LNCaP clone FGC (cell line): ENCODE measurements at regions not wholly inside any gene's neighbourhood (a gene's known extent, or its start where the extent isn't known, plus 50 kb on each side); places are given as distances from the start of the nearest gene placed in this dataset.

ENCODE experiments used
- DNase-seq: peaks from one replicate; pipeline ENCODE4 v3.0.0-alpha.2; 2011; ENCODE audit warnings: low read depth
- H3K4me3 ChIP-seq: 2 replicates; pipeline ENCODE4 v1.5.1; 2011; ENCODE audit warnings: mild to moderate bottlenecking, low read depth, low read length, control low read depth
- TF ChIP-seq, protein P1 (sequence below): IDR thresholded peaks from 2 replicates; pipeline ENCODE4 v1.5.1; 2012; ENCODE audit warnings: mild to moderate bottlenecking; ENCODE audit not compliant: control insufficient read depth, insufficient read depth; ENCODE audit errors: extremely low read depth

- TF ChIP-seq, protein P1, sequence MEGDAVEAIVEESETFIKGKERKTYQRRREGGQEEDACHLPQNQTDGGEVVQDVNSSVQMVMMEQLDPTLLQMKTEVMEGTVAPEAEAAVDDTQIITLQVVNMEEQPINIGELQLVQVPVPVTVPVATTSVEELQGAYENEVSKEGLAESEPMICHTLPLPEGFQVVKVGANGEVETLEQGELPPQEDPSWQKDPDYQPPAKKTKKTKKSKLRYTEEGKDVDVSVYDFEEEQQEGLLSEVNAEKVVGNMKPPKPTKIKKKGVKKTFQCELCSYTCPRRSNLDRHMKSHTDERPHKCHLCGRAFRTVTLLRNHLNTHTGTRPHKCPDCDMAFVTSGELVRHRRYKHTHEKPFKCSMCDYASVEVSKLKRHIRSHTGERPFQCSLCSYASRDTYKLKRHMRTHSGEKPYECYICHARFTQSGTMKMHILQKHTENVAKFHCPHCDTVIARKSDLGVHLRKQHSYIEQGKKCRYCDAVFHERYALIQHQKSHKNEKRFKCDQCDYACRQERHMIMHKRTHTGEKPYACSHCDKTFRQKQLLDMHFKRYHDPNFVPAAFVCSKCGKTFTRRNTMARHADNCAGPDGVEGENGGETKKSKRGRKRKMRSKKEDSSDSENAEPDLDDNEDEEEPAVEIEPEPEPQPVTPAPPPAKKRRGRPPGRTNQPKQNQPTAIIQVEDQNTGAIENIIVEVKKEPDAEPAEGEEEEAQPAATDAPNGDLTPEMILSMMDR, result no peak
- no peak for DNase-seq
- H3K4me3 ChIP-seq, result no peak overlapping the region
These were observed 467.0 kb upstream of the CTSO start for GRCh38 chr4:156420623-156421022.

DNA sequence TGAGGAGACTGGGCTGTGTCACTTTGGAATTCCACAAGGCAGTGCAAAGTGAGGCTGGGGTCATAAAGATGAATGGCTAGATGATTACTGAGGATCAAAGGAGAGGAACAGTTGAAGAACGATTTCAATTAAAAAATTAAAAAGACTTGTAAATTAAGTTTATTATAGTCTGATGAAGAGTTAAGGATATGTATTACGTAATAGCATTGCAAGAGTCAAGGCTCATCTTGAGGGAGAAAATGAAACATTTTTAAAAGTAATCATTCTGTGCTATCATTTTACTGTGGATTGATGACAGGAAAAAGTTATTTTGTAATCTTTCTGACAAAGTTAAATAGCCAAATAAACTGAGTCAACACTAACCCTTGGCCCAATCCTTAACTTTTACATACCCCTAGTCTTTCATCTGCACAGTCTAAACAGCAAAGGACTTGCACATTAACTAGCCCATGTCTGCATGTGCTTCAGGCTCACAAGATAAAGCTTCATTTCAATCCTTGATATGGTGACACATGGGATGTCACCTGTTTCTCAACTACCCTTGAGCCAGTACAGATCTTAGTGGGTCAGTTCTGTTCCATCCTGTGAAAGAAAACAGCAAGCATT lies 465.5 kb upstream of the CTSO start:
- no peak for DNase-seq
- no peak overlapping the region for H3K4me3 ChIP-seq
- TF ChIP-seq, protein P1, result no peak

DNA sequence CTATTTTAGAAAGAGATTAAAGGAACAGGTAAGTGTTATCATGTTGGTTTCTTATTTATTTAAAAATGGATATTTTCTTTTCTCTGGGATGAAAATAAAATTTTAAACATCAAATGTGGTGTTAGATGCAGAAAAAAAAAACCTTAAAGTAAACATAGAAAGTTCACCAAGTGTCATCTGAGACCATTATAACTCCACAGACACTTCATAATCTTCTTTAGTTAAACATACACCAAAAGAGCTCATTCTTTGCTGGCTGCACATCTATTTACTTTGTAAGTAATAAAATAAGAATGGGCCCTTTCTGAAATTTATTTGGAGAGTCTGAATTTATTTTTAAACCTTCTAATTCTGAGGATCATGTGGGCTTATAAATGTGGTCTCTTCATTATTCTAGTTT lies 460.7 kb upstream of the CTSO start:
- no peak for DNase-seq
- TF ChIP-seq, protein P1, result no peak
- H3K4me3 ChIP-seq, result no peak overlapping the region

GRCh38 chr4:156413239-156414135 lies 459.8 kb upstream of the CTSO start:
- TF ChIP-seq, protein P1, result no peak
- H3K4me3 ChIP-seq, result no peak overlapping the region
- no peak for DNase-seq

GRCh38 chr4:156411531-156411930 lies 457.9 kb upstream of the CTSO start:
- H3K4me3 ChIP-seq, result no peak overlapping the region
- TF ChIP-seq, protein P1, result no peak
- no peak for DNase-seq

GRCh38 chr4:156408749-156409148 lies 455.1 kb upstream of the CTSO start:
- TF ChIP-seq, protein P1, result no peak
- no peak for DNase-seq
- no peak overlapping the region for H3K4me3 ChIP-seq

GRCh38 chr4:156401371-156401770 lies 447.7 kb upstream of the CTSO start:
- H3K4me3 ChIP-seq, result no peak overlapping the region
- TF ChIP-seq, protein P1, result no peak
- no peak for DNase-seq
